ENCODE measurements at regions not wholly inside any gene's neighbourhood (a gene's known extent, or its start where the extent isn't known, plus 50 kb on each side); places are given as distances from the start of the nearest gene placed in this dataset.

DNA sequence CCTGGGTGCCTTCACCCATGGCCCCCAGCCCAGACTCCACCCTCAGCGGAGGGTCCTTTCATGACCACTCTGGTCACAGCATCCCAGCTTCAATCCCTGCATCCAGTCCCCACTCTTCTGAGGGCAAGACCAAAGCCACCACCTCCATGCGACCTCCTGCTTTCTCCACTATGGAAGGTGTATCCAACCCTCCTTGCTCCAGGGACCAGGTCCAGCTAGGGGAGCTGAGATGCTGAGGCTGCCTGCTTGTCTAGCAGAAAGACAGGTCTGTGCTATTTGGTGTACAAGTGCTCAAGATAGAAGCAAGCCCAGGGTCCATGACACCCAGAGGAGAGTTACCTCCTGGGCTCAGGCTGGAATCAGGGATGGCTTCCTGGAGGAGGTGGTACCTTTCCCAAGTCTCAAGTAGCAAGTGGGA is 73.8 kb upstream of the RAB6C start:
- TF ChIP-seq, protein P1, sequence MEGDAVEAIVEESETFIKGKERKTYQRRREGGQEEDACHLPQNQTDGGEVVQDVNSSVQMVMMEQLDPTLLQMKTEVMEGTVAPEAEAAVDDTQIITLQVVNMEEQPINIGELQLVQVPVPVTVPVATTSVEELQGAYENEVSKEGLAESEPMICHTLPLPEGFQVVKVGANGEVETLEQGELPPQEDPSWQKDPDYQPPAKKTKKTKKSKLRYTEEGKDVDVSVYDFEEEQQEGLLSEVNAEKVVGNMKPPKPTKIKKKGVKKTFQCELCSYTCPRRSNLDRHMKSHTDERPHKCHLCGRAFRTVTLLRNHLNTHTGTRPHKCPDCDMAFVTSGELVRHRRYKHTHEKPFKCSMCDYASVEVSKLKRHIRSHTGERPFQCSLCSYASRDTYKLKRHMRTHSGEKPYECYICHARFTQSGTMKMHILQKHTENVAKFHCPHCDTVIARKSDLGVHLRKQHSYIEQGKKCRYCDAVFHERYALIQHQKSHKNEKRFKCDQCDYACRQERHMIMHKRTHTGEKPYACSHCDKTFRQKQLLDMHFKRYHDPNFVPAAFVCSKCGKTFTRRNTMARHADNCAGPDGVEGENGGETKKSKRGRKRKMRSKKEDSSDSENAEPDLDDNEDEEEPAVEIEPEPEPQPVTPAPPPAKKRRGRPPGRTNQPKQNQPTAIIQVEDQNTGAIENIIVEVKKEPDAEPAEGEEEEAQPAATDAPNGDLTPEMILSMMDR (IDR thresholded peaks at IDR 0.05) = no peak
- TF ChIP-seq POLR2A (IDR thresholded peaks at IDR 0.05) = no peak

Data from right lobe of liver (tissue), 4 donors.